ENCODE measurements at regions not wholly inside any gene's neighbourhood (a gene's known extent, or its start where the extent isn't known, plus 50 kb on each side); places are given as distances from the start of the nearest gene placed in this dataset.

DNA sequence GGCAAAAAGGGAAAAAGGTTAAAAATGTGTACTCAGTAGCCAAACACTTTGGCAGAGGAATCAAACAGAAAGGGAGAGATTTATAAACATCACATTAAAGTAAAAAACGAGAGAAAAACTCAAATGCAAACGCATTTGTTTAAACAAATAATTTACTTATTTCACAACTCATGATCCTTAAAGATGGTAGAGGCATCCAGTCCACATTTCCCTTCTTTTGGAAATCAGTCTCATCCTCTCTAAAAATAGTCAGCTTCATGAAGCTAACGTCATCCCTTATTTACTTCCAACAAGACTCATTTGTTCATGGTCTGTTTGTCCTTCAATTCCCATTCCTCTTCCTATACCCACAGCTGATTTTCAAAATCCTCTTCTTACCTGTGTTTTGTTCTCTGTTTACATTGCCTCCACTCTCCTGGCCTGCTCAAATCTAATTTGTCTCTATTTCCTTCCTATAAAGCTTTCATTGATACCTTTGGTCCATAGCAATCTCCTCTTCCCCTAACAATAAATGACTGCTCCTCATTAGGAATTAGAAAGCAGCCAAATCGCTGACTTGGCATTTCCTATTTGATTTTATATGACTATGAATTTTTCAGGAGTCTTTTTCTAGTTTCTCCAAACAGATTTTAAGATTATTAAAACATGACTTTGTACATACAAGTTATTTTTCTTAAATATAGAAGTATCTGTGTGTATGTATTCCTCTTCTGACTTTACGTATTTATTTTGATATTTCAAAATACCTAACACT lies 805.3 kb downstream of the TLE1 start:
- DNase-seq (ENCODE audit: extremely low read depth, low read depth, low spot score): no peak

DNA sequence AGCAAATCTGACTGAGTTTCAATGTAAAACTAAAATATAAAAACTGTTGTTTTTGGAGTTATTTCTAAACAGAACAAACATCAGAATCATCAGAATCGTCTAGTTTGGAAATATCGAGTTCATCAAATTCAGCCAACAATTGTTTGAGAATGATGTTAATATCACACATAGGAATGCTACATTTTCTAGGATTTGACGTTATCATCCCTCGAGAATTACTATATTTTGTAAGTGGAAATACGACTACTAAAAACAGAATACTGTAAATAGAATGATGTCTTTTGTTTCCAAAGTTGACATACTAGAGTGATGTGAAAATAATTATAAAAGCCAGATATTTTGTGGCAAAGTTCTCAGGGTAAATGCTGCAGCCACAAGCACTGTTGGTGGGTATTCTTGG lies 805.9 kb downstream of the TLE1 start:
- no peak for DNase-seq (ENCODE audit: extremely low read depth, low read depth, low spot score)

DNA sequence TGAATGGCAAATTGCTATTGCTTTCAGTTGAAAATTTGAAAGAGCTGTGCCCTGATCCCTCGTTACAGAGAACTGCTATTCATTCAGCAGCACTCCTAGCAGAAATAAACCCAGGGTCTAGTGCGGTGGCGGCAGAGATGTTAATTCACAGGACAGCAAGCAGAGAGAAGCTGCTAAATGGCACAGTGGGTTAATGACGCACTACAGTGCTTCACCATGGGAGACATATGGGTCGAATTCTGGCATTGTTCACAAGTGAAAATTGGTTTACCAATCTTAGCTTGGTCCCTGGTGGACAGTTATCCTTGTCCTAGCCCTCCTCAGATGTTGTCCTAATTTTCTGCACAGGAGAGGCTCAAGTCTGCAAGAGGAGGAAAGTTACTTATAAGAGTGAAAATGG lies 807.4 kb downstream of the TLE1 start:
- DNase-seq (ENCODE audit: extremely low read depth, low read depth, low spot score): no peak

DNA sequence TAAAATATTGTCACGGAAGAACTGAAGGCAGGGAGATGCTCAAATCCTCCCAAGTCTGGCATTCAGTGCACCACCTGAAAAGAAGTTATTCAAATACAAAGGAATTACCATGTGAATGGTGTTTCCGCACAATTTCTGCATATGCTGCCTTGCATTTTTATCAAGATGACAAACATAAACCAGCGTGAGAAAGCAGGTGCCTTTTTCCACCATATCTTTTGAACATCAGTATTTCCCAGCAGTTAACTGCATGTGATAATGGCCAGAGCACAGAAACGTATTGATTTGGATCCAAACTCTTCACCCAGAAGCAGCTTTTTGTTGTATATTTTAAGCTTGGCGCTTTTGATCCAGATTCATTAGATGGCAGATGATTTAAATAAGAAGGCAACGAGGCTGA lies 808.0 kb downstream of the TLE1 start:
- DNase-seq (ENCODE audit: extremely low read depth, low read depth, low spot score): no peak

DNA sequence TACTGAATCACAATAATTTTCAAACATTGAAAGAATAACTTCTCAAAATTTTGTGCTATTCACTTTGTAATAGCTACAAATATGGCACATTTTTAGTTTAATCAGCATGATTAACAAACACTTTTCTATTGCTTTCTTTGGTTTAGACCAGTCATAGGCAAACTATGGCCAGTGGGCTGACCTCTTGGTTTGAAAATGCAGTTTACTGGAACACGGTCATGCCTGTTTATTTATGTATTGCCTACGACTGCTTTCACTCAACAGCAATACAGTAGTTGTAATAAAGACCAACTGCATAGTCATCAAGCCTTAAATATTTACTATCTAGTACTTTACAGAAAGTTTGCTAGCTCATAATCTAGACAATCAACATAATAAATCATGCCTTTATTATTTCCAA lies 810.8 kb downstream of the TLE1 start:
- DNase-seq (ENCODE audit: extremely low read depth, low read depth, low spot score): no peak

DNA sequence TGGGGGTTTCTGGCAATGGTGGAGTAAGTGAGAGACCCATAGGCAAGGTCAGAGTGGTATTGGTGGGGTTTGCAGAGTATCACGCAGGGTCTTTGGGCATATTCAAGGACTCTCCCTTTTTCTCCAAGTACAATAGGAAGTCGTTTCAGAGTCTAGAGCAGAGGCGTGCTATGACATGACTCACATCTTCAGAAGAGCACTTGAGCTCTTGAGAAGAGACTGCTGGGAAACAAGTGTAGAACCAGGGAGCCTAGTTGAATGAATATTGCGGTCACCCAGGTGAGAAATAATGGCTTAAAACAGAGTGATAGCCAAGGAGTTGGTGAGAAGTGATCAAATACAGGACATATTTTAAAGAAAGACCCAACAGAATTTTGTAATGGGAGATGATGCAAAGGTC lies 813.4 kb downstream of the TLE1 start:
- no peak for DNase-seq (ENCODE audit: extremely low read depth, low read depth, low spot score)

DNA sequence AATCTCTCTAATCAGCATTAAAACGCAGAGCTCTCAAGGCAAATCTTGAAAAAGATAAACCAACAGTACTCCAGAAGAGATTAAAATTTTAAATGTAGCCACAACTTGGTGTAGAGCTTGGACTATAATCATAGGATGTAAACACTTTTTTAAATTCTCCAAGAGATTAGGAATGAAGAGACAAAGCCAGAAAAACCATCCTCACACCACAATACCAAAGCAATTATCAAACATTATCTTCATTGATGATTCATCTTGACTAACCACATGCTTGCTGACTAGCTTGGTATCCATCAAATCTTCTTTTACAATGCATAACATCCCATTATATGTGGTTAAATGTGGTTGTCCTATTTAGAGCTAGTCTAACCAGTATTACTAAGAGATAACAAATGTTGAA lies 815.1 kb downstream of the TLE1 start:
- DNase-seq (ENCODE audit: extremely low read depth, low read depth, low spot score): no peak

DNA sequence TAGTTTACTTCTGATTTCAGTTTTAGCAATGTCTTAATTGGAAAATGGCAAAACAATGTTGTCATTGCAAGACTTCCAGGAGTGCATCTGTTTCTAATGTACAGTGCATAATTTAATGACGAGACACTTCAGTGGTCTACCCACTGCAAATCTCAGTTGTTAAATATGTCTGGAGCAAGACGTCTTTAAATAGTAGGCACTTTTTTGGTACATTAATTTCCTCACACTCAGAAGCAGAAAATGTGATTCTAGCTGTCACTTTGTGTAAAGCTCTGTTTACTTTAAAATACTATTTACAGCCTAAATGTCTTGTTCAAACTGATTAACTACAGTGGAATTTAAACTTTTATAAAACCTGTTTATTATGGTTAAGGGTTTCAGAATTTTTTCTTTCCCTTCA lies 815.5 kb downstream of the TLE1 start:
- DNase-seq (ENCODE audit: extremely low read depth, low read depth, low spot score): no peak

DNA sequence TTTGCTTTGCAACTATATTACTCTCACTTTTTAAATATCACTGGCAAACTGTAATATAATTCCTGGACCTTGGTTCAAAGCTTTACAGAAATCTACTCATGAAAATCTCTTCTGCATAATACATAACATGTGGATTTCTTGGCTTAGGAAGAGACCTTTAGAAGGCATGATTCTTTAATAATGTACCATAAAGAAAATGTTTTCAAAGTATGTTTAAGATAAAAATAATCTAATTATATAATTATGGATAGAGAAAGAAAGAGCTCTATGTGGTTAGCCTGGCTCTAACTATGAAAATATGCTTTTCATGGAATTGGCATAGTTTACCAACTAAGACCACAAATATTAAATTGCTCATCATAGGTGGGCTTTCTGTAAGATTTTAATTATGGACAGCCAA lies 817.8 kb downstream of the TLE1 start:
- no peak for DNase-seq (ENCODE audit: extremely low read depth, low read depth, low spot score)

DNA sequence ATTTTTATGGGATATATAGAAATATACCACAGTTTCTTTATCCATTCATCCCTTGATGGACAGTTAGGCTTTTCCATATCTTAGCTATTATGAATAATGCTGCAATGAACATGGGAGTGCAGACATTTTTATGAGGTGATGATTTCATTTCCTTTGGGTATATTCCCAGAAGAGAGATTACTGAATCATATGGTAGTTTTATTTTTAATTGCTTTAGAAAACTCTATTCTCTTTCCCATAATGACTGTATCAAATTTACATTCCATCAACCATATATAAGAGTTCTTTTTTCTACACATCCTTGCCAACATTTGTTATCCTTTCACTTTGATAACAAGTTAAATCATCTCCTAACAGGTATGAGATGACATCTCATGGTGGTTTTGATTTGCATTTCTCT lies 821.6 kb downstream of the TLE1 start:
- DNase-seq (ENCODE audit: extremely low read depth, low read depth, low spot score): no peak

DNA sequence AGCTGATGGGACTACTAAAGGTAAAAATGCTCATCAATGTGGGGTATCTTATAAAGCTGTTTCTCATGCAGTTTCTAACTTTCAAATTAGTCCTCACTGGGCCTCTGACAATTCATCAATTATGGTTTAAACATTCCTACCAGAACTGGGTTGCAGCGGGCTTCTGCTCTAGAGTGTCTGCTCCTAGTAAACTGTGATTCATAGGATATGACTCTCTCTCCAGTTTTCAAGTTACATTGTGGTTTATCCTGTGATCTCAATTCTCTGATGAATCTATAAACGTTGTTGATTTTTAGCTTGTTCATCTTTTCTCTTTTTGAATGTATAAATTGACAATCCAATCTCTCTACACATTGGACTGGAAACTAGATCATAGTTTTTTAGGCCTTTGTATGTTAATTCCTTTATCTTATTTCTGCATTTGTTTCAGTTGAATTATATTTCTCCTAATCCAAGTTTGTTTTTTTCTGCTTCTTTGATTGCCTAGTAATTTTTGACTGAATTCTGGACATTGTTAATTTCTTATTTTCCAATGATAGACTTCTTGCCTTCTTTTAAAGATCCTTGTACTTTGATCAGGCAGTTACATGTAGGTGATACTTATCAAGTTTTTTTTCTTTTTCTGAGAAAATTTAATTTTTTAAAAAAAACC lies 822.6 kb downstream of the TLE1 start:
- DNase-seq (ENCODE audit: extremely low read depth, low read depth, low spot score): no peak

DNA sequence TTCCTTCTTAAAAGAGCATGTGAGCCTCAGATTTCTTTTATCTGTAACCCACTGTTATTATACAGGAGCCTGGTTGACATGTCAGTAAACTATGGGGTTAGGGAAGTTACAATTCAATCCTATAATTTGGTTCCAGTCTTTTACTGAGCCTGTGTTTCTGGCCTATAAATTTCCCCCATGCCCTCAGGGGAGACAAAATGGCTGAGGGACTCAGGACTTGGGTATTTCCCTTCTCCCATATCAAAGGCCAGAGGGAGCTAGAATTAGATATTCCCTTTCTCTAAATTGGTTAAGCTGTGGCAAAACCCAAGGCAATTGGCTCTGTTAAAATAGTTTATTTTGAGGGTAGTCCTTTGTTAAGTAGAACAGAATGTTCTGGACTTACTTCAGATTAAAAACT lies 823.2 kb downstream of the TLE1 start:
- no peak for DNase-seq (ENCODE audit: extremely low read depth, low read depth, low spot score)

DNA sequence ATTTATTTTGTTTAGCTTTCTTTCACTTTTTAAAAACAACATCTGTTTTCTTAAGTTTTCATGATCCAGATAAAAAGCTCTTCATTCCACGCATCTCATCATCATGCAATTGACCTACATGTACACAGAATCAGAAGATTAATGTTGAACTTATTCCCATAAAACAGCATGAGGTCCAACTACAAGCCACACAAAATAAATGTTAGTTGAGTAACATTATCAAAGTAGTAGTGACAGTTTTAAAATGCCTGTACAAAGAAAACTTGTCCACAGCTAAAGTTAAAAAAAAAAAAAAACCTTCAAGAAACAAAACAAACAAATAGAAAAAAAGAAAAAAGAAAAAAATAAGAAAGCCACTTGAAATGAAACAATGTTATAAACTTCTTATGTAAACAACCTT lies 846.3 kb downstream of the TLE1 start:
- DNase-seq (ENCODE audit: extremely low read depth, low read depth, low spot score): no peak

DNA sequence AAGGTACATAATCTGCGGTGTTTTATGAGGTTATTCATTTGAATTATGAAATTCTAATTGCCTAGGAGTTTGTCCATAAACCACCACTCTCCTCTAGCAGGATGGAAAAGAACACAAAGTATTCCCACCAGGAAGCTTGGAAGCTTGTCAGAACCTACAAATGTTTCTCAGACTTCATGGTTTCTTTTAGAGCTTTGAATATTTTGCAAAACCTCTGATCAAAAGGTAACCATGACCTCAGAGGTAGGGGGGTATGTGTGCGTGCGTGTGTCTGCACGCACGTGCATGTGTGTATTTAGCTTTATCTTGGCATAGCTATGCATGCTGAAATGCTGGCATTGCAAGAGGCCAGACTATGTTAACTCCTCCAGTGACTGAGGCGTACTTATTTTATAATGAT lies 847.0 kb downstream of the TLE1 start:
- DNase-seq (ENCODE audit: extremely low read depth, low read depth, low spot score): no peak

DNA sequence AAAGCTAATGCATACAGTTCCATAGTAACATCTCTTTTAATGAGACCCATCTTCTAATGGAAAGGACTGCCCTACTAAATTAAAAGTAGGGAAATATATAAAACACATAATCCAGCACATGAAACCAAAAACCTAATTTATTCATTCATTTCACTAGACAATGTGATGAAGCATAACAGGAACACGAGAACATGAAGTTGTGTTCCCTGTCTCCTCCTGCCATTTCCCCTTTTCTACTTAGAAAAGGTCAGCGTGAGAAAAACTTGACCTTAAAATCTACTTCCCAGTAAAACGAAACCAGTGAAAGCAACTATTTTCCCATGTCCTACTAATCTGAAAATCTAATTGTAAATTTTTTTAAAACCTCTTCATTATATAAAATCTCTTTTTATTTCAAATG lies 847.5 kb downstream of the TLE1 start:
- DNase-seq (ENCODE audit: extremely low read depth, low read depth, low spot score): no peak

DNA sequence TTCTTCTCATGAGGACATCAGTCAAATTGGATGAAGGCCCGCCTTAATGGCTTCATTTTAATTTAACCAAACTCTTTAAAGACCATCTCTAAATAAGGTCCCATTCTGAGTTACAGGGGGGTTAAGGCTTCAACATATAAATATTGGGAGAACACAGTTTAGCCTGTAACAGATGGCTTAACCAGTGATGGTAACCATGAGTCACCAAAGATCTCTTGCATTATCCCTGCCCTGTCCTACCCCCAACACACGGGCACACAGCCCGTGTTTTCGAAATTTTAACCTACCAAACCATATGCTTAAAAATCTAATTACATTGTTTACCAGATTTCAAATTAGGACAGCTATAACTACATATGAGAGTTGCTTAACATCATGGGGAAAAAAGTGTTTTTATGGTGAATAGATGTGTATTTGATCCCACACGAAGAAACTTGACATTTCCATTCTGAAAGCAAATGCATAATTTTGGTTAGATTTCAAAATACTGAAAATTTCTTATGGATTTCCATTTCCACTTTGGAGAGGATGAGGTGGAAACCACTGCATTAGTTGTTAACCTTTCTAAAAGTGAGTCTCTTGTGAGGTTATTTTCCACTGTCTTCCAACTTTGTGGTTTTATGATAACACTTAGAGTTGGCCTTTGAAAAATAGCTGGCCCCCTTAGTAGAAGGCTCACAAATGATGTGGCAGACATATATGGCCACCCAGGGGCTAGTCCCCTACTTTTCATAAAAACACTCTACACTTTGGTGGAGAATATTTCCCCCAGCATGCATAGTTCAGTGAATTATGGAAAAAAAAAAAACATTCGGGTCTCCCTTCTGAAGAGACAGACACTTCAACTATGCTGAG lies 849.3 kb downstream of the TLE1 start:
- no peak for DNase-seq (ENCODE audit: extremely low read depth, low read depth, low spot score)

DNA sequence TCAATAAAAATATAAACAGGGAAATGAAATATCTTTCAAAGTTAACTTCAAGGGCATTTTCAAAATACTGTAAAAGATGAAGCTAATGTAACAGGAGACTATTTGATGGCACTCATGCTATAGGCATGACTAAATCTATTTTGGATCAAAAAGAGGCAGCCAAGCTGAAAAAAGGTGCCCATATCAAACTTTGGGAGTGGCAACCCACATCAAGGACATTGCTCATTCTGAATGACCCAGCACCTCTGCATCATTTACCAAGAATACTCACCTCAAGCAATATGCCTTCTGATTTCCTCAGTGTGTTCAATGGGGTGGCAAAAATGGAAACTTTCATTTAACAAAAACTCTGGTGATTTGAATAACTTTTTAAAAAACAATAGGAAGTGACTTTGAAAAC lies 853.3 kb downstream of the TLE1 start:
- DNase-seq (ENCODE audit: extremely low read depth, low read depth, low spot score): no peak

DNA sequence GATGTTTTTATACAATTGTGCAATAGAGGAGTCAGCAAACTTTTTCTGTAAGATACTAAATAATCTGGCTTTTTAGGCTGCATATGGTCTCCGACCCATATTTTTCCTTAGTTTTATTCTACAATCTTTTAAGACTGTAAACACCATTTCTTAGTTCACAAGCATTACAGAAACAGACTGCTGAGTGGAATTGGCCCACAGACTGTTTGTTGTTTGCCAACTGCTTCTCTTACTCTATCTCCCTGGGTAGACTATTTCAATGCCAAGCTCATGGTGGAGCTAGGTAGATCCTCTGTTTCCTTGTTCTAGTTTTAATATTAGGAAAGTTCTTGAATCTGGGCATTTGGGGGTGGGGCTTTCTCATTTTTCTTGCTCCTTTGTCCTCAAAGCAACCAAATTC lies 857.6 kb downstream of the TLE1 start:
- no peak for DNase-seq (ENCODE audit: extremely low read depth, low read depth, low spot score)

DNA sequence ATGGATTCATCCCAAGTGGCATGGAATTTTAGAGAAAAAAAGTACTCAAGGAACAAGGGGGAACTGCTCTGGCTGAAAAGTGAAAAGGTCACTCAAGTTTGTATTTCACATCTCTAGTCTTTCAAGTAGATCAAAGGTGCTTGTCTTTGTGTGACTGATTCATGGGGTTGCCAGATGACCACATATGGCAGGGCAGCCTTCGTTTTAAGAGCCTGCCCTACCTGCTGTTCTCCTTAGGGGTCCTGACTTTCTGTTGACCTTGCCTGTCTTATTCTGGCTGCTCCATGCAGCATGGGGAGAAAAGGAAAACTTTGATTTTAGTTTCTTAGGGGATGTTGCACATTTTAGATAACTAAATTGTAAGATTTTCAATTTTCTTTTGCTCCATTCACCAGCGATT lies 877.7 kb downstream of the TLE1 start:
- DNase-seq (ENCODE audit: extremely low read depth, low read depth, low spot score): no peak

DNA sequence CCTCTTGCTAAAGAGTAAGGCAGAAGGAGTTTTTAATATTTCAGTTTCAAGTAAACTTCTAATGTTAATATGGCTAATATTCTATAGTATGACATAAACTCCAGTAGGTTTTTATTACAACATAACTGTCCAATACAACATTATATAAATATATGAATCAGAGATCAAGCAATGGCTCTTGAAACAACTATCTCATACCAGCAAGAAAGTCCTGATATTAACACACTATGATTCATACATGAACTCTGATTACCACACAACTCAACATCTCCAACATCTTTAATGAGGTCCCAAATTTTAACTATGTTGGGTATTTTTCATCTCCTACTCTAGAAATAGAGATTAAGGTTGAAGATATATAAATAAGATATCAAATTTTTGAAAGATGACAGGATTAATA lies 878.3 kb downstream of the TLE1 start:
- DNase-seq (ENCODE audit: extremely low read depth, low read depth, low spot score): no peak

DNA sequence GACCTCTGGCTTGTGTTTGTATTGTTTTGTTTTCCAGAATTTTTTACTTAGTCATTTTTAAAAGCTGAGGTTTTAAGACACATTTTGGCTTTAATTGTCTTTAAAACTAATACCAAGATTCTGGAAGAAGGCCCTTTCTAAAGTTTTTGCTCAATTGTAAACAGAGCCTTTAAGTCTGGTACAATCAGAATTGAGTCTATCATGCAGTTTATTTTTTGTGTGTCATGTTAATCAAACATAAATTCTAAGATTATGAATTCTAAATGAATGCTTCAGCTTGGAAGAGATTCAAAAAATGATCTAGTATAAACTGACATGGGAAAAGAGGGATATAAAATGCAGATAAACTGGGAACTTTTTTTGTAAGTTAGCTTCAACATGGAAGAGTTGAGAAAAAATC lies 882.7 kb downstream of the TLE1 start:
- no peak for DNase-seq (ENCODE audit: extremely low read depth, low read depth, low spot score)

DNA sequence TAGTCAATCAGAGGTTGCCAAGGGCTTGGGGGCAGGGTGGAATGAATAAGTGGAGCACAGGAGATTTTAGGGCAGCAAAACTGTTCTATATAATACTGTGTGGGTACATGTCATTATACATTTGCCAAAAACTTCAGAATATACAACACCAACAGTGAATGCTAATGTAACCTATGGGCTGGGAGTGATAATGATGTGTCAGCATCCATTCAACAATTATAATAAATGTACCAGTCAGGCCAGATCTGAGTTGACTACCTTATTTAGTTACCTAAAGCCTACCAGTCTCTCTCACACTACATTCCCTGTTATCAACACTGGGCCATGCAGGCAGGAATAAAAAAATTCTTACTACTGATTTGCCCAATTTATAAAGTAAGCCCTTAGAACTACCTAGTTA lies 884.5 kb downstream of the TLE1 start:
- DNase-seq (ENCODE audit: extremely low read depth, low read depth, low spot score): no peak

Measured in glomerular endothelial cell (primary cell).